Eye (tissue), 1 donor: ENCODE measurements at regions not wholly inside any gene's neighbourhood (a gene's known extent, or its start where the extent isn't known, plus 50 kb on each side); places are given as distances from the start of the nearest gene placed in this dataset.

Experiments
- DNase-seq: peaks from one replicate; pipeline ENCODE4 v3.0.0-alpha.2; 2015

DNA sequence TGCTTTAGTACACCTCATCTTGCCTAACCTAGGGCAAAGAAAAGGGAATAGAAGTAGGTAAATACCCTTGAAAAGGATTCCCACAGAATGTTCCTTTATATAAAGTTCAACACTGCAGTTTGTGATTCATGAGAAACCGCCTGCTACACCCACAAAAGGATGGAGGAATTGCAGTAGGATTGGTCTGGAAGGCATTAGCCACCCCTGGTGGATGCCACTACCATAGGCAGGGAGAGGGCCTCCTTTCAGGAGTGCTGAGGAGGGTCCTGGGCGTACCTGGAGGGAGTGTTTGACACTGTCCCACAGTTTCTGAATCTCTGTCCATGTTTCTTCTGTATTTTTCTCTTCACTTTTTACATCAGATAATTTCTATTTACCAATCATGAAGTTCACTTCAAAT, 221.8 kb upstream of the TMEM72 start:
- no peak for DNase-seq

DNA sequence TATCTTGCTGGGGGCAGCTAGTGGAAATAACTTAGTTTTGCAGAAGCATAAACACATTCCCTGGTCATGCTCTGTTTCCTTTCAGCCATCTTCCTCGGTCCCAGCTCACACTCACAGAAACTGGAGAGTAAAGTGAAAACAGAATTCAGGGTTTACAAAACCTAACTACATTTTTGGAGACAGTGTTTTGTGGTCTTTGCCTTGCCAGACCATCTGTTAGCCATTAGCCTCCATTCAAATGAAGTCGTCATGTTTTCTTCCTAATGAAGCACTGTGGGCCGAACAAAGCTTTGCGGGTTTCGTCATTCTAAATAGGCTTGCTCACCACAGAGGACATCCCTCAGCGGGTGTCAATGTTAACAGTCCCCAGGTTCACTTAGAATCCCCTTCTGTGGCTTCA, 214.6 kb upstream of the TMEM72 start:
- DNase-seq: peak; percentile 83

DNA sequence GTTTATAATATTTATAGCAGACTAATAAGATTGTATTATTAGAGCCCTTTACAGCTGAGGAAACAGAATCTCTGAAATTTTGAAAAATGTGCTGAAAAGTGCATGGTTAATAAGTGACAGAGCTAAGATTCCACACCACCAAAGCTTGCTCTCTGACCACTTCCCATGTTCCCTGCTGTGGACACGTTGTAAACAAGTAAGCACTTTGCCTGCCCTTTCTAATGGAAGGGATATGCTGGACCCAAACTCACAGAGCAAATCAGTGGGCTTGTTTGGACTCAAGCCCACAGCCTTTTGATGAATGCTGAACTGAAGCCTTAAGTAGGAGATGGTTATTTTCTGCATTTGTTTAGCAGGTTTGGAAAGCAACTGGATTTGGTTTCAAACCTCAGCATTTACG, 214.0 kb upstream of the TMEM72 start:
- peak; percentile 21 for DNase-seq

DNA sequence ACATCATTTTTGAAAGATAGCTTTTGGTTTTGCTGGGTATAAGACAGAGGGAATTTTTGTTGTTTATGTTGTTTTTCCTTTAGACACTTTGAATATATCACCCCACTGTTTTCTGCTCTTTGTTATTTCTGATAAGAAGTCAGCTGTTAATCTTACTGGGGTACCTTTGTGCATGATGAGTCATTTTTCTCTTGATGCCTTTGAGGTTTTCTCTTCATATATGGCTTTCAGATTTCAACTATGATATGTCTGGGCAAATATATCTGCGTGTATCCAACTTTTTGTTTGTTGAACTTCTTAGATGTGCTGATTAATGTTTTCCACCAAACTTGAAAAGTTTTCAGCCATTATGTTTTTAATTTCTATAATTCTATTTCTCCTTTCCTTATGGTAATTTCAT, 208.6 kb upstream of the TMEM72 start:
- no peak for DNase-seq

DNA sequence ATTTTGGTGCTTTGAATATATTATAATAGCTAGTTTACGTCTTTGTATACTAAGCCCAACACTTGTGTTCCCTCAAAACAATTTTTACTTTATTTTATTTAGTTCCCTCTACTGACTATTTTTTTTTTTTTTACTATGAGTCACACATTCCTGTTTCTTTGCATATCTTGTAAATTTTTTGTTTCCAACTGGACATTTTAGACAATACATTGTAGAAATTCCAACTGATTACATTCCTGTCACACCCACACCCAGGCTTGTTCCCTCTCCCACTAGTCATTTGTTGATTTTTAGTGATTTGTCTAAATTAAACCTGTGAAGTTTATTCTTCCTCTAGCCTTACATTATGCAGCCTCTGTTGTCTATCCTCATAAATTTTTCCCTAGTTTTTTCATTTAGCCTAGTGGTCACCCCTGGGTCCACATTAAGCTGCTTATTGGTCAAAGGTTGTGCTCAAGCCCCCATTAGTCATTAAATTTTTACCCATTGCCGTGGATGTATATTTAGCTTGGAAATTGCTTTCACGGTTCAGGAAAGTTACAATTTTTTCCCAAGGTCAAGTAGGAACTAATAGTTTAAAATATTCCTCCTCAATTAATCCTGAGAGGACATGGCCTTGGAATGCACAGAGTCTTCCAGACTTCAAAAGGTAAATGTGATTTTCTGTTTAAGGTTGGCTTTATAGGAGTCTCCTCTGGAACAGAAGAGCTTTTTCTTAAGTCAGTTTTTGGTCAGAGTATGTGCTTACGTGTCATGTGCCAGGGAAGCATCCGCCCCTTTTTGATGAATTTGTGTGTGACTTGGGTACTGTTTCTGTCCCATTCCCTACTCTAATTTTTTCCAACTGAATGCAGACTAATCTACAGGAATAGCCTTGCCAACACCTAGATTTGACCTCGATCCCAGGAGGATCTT, 207.6 kb upstream of the TMEM72 start:
- no peak for DNase-seq

DNA sequence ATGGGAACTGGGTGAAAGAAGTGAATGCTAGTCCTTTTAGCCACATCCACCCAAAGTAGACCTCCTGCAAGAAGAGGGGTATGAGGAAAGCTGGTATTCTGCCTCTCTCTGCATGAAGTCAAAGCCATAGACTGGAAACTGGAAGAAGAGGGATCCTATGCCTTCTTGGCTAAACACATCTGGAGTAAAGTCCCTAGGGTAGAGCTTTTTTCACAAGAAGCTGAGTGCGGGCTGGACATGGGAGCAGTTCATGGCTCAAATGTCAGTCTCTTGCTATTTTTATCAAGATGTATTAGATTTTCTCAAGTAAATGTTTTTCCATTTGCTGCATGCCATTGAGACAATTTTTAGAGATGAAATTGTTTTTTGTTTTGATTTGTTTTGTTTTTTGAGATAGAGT, 206.5 kb upstream of the TMEM72 start:
- no peak for DNase-seq

DNA sequence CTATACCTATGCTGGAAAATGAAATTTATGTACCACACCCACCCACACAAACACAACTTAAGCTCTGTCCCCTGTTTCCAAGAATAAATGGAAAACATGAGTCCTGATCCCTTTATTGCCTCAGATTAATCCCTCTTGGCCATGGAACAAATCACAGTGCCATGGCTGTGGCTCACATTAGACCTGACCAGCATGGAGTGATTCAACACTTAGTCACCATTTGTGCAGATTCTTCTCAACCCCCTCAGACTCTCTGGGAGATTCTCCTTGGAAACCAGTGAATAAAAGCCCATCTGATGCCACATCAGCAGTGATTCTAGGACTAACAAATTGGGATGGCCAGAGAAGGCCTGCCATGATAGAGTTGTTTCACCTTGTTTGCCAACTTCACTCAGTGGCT, 204.4 kb upstream of the TMEM72 start:
- no peak for DNase-seq

DNA sequence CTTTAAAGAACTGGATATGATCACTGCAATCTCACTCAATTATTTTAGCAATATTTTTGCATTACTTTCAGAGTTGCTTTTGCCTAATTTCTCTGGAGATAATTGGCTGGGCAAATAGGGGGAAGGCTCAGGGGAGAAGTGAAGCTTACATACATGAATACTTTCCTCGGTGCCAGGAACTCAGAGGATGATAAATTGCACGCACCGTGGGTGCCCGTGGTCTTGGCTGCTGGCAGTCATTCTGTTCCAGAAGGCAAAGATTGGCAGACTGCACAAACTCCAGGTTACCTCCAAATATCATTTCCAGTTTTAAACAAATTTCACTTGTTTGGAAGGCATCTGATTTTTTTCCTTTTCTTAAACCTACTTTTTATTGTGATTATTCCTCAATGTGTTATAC, 197.8 kb upstream of the TMEM72 start:
- no peak for DNase-seq

DNA sequence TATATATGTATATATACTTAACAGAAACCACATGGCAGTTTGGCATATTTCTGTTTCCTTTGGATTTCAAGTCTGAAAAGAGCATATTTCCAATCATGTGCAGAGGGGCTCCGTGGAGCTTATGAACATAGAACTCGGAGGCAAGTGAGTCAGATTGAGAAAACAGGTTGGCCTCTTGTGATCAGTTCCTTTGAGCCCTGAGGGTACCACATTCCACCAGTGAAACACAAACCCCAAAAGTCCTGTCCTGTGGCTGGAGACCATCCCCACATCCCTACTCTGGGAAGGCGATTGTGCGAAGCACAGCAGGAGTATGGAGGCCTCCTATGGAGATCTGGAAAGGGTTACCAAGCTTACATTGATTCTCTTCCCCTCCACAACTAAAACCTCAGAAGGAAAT, 196.7 kb upstream of the TMEM72 start:
- DNase-seq: peak; percentile 6

DNA sequence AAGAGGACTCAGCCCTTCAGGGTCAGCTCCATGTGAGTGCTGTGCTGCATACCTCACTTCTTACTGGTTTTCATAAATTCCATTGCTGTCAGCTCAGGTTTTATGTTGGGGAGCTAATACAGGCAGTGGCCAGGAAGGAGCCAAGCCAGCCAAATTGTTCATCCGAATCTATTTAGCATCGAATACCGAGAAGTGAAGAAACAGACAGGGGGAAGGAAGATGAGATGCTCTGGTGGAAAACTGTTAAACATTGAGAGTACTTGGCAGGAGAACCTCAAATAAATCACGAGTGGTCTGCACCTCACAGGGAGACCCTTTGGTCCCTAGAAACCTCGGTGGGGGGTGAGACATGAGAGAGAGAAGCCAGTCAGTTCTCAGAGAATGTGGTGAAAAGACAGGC, 196.0 kb upstream of the TMEM72 start:
- peak; percentile 3 for DNase-seq

DNA sequence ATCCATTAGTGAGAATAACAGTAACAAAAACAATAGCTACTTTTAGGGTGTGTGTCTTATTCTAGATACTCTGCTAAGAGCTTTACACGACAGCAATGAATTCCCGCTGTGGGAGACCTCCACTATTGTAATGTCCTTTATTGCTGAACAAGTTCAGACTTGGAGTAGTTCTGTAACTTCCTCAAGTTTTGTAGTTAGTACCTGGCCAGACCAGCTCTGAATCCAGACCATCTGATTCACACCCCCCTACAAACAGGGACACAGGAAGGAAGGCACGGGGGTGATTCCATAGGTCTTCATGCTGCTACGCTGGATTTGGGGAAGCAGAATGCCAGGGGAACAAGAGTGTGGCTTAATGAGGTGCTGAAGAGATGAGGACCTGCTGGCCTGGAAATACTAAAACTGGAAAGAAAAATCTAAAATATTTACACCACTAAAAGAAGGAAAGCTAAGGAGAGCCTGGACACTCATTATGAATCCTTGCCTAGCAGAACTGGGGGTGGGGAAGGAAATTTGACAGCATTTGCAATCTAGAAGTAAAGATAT, 194.6 kb upstream of the TMEM72 start:
- no peak for DNase-seq

DNA sequence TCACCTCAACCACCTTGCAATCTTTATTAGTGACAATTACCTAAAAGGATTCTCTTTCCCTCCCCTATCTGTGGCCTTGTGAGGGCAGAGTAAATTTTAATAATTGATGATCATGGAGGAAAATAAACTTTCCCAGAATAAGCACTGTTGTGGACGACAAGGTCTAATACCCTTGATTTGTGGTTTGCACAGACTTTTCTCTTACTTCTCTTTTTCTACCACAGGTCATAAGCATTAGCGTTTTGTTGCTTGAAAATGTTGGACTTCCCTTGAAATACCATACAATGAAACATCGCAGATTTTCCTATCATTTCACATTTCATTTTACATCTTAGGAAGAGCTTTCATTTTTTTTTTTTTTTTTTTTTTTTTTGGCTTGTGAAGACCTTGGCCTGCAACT, 188.1 kb upstream of the TMEM72 start:
- no peak for DNase-seq

DNA sequence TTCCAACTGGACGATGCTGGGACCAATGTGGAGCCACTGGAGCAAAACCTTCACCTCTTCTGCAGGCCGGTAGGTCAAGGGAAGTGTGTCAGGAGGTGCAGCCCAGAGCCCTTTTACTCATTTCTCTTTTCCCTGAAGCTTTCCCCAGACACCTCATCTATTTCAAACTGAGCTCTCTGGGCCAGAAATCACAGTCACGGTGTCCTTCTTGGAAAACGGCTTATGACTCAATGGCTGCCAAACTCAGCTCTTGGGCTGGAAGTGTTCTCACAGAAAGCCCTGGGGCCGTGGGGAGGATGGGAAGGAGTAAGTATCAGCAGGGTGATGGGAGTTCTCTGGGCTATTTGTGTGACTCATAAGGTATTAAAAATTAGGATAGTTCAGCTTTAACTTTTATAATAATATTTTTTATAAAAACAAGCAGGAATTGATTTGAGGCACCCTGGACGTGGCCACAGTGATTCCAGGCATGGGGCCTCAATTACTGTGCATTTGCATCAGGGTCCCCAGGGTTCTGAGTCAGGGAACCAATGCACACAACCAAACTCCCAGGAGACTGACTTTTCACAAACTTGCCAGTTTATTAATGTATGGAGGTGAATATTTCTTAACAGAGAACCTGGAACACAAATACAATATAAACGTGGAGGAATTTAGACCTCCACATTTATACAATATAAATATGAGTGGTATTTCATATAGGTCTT, 187.4 kb upstream of the TMEM72 start:
- no peak for DNase-seq

DNA sequence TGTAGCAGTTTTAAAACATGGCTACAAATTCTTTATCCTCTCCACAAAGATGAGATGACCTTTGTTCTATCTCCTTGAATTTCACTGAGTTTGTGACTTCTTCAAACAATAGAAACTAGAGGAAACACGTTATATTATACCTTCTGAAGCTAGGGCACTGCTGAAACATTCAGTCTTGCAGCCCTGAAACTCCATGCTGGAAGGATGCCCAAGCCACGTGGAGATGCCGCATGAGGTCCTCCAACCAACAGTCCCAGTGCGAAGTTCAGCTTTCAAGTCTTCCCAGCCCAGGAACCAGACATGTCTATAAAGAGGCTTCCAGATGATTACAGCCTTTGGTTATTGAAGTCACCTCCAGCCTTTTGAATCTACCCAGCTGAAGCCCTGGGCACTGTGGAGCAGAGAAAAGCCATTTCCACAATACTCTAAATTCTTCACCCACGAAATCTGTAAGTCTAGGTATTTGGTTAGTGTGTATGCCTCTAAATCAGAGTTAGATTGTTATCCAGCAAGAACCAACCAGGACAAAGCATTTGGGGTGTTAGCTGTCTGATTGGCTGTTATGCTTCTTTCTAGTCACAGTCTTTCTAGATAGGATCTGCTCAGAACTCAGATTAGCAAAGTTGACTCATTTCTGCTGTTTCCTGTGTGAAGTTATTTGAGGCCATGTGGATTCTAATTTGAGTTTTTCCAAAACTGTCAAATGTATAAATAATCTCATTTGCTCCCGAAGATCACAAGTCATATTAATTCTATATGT, 186.5 kb upstream of the TMEM72 start:
- no peak for DNase-seq

DNA sequence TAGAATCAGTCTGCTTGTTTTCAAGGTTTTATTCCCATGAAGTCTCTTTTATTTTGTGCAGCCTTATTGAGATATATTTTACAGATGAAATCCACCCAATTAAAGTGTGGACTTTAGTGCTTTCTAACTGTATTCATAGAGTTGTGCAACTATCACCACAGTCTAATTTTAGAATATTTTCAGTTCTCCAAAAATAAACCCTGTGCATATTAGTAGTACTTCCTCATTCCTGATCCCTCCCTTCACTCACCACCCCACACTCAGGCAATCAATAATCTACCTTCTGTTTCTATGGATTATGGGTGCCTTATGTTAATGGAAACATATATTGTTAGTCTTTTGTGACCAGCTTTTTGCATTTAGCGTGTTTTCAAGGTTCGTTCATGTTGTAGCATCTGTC, 185.7 kb upstream of the TMEM72 start:
- DNase-seq: no peak

DNA sequence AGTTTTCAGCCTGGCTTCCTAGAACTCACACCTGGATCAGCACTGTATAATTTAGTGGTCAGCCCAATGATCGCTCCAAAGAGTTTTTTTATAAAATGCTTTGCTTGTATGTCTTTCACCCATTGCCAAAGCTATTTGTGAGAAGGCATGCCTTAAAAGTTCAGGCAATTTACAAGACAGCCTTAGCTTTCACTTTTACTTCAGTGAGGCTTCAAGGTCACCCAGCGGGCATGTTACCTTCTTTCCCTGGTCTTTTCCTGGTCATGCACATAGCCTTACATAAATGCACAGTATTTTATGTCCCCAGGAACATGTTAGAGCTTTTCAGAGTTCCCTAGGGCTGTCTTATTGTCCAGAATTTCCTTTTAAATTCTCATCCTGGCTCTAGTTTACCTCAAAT, 179.9 kb upstream of the TMEM72 start:
- no peak for DNase-seq

DNA sequence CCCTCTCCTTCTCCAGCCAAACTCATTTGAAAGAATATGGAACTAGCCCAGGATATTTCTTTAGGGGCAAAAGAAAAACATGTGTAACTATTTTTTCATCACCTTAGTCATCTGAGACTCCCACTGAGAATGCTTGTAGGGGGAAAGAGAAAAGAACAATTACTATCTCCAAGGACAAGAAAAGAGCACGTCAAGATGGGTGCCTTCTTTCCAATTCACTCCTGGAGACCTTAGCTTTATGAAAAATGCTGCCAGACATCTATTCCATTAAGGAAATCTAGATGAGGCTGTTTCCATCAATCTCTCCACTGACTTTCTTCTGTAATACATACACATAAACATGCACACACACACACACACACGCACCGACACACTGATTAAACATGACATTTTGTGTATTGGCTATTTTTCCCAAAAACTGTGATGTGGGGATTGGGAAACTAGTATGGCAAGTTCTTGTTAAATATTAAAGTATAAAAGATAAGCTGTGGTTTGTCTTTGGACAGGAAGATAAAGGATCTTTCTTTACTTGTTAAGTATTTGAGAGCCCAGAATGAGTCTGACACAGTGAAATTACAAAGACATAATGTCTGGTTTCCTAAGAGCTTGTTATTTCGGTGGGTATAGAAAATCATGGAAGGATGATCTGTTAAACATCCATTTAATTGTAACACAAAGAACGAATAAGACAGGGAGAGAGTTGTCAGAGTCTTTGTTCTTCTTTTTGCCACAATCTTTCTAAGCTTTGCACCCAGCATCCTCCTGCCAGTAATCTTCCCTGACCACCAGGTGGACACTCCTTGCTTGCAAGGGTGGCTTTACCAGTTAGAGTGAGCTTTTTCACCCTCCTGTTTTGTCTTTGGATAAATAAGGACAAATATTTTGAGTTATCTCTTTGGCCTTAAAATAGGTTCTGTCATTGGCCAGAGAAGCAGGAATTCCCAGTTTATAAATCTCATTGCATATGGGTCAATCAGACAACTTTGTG, 177.3 kb upstream of the TMEM72 start:
- peak; percentile 13 for DNase-seq

DNA sequence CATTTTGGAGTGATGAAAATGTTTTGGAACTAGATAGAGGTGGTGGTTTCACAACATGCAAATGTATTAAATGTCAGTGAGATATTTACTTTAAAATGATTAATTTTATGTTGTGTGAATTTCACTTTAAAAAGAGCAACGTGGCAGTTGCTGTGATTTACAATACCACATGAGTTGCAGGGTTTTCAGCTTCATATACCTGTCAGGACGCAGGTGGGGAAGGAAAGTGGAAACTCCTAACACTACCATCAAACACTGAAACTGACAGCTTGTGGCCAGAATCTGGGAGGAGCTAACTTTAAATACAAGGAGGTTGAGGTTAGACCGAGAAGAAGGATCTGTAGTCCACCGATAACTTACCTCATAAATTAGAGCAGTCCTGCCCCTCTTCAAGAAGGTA, 168.9 kb upstream of the TMEM72 start:
- no peak for DNase-seq

DNA sequence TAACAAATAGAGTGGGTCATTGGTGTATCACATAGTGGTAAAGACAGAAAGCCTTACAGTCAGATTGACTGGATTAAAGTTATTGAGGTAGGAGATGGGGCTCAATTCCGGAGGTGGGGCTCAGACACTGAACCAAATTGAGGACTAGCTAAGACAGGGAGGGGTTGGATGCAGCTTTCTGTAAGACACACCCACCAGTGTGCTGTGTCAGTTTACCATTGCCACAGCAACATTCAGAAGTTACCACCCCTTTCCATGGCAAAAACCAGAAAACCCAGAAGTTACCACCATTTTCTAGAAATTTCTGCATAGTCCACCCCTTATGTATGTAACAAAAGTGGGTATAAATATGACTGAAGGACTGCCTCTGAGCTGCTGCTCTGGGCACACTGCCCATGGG, 167.6 kb upstream of the TMEM72 start:
- DNase-seq: no peak

DNA sequence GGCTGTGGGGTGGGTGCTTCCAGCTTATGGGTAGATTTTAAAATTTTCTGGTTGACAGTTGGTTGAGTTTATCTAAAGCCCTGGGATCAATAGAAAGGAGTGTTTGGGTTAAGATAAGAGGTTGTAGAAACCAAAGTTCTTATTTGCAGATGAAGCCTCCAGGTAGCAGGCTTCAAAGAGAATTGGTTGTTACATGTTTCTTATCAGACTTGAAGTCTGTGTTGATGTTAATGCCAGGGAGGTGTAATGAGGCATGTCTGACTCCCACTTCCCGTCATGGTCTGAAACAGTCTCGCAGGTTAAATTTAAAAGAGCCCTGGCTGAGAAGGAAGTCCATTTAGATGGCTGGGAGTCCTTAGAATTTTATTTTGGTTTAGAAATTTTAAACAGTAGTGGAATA, 165.2 kb upstream of the TMEM72 start:
- DNase-seq: no peak

DNA sequence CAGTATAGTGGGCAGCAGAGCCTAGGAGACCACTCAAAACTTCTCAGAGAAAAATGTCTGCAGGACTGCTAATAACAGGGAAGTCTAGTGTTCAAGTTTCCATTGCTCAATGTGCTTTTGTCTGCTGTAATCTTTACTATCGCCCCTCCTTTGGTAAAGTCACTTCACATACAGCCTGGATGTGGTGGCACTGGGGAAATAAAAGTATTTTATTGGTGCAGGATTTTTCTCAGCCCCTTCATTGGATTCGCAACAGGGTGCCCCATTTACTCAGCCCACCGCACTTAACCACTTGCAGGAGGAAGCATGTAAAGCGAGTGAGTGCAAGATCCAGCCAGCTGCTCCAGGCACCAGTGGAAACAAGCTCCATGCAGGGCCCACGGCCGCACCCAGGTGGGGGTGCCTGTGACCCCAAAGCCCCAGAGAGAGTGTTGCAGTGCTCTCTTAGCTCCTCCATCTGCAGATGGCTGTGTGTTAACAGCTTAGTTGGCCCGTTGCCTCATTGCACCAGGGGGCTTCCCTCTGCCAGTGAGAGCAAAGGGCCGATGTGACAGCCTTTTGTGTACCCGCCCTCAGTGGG, 163.5 kb upstream of the TMEM72 start:
- DNase-seq: no peak

DNA sequence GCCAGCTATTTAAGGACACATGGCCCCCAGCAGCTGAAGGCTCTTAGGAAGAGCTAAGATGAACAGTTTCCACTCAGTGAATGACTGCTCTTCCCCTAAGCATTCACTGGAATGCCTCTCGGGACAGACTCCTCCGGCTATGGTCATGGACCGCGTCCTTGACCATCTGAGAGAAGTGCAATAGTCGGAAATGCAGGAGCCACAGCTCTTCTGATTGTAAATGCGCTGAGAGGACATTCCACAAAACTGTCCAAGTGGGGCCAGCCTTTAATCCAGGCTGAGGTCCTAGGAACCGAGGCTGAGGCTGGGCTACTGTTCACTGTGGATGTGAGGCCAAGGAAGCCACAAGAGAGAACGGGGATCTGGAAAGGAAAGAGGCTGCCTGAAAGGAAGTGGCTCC, 162.0 kb upstream of the TMEM72 start:
- DNase-seq: no peak
